ENCODE measurements at regions not wholly inside any gene's neighbourhood (a gene's known extent, or its start where the extent isn't known, plus 50 kb on each side); places are given as distances from the start of the nearest gene placed in this dataset.

DNA sequence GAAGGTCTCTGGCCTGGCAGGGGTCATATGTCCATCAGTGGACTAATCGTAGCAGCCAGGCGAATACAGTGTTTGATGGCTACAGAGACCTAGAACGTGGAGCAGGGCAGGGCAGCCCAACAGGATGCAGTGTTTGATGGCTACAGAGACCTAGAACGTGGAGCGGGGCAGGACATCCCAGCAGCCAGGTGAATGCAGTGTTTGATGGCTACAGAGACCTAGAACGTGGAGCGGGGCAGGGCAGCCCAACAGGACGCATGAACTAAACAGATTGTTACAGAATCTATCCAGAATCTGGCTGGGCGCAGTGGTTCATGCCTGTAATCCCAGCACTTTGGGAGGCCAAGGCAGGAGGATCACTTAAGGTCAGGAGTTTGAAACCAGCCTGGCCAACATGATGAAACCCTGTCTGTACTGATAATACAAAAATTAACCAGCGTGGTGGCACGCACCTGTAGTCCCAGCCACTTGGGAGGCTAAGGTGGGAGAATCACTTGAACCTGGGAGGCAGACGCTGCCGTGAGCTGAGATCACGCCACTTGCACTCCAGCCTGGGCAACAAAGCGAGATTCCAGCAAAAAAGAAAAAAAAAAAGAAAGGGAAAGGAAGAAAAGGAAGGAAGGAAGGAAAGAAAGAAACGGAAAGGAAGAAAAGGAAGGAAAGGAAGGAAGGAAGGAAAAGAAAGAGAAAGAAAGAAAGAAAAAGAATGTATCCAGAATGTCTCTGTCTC, 65.2 kb upstream of the RPH3AL start:
- H3K27me3 ChIP-seq (ENCODE audit: insufficient read depth): no peaks in the 10 kb centered on the region
- no peaks in the 10 kb centered on the region for H3K4me1 ChIP-seq (ENCODE audit: control insufficient read depth in 1 of 2, insufficient read depth in 2 of 2, low read depth in 1 of 2, low read length in 1 of 2)
- no peak for DNase-seq
- TF ChIP-seq RCOR1 (IDR thresholded peaks at IDR 0.05; ENCODE audit: low read length): no peak
- no peak for TF ChIP-seq EP300 (IDR thresholded peaks at IDR 0.05; ENCODE audit: borderline replicate concordance in 1 of 2, low read depth in 1 of 2, low read length in 1 of 2)
- TF ChIP-seq RFX5 (IDR thresholded peaks at IDR 0.05; ENCODE audit: low read length): no peak
- TF ChIP-seq TEAD4 (IDR thresholded peaks at IDR 0.05; ENCODE audit: borderline replicate concordance, insufficient read depth): no peak
- TF ChIP-seq TCF12 (IDR thresholded peaks at IDR 0.05): no peak
- H3K4me3 ChIP-seq (ENCODE audit: low read depth in 2 of 2, low read length in 1 of 2): no peak overlapping the region
- H2AFZ ChIP-seq (ENCODE audit: low read depth): no peak overlapping the region
- no peak overlapping the region for H3K9ac ChIP-seq
- peaks cover 0 to 5% of the 10 kb centered on the region in 2 experiments for H3K36me3 ChIP-seq (replicated peaks in 1 of 2; ENCODE audit: control insufficient read depth in 1 of 2, insufficient read depth in 2 of 2, low read length in 1 of 2)
- POLR2A ChIA-PET: no interaction called here
- H3K27ac ChIP-seq (ENCODE audit: low read depth in 2 of 2, low read length in 1 of 2): no peak overlapping the region
- WGBS (ENCODE audit: low lambda C conversion rate): 86% methylated on average over 16 of the region's 16 CpGs
- H3K9me3 ChIP-seq: no peaks in the 10 kb centered on the region
- no peaks in the 10 kb centered on the region for H3K9me2 ChIP-seq
- no peak overlapping the region for H3K4me2 ChIP-seq
- CTCF ChIA-PET: interaction anchor here (1.8 kb wide), 1 partner anchor 282 kb away, joined by 5 read pairs; no protein-coding TSS in a partner anchor
- no peaks in the 10 kb centered on the region for H3K79me2 ChIP-seq (ENCODE audit: insufficient read depth)
- no peaks in the 10 kb centered on the region for H4K20me1 ChIP-seq (ENCODE audit: insufficient read depth)
- no peaks in the 10 kb centered on the region for H3F3A ChIP-seq (replicated peaks; ENCODE audit: insufficient read depth)

DNA sequence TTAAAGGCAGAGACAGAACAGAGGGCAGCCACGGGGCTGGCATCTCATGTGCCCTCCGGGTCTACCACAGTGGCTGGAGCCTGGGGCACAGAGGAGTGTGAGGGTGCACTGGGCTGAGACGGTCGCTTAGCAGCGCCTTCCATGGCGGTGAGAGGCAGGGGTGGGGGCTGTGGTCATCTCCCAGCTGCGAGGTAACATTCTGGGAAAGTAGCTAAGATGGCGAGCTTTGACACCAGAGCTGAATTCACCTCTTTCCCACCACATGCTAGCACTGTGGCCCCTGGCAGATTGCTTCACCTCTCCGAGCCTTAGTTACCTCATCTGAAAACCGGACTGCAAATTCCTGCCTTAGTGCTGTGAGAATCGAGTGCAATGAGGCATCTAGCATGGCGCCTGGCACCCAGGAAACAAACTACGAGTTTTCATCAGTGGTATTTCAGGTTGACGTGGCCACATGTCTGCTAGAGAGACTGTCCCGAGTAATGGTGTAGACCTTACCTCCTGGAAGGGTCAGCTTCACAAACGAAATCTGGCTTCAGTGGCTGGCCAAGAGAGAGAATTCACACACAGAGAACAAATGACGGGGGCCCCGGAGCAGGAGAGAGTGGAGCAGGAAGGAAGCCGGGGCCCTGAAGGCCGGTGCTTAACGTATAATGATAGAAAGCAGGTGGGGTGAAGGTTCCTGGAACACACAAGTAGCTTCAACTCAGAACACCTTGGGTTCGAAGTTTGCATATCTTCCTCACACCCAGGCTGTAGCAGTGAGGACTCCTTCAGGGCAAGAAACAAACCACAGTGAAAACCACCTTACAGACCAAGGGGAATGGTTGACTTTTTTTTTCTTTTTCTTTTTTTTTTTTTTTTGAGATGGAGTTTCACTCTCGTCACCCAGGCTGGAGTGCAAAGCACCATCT, 63.9 kb upstream of the RPH3AL start:
- Histone ChIP-seq H3K27me3 (ENCODE audit: insufficient read depth) (no peaks in the 10 kb centered on the region), H3K27ac (ENCODE audit: low read depth in 2 of 2, low read length in 1 of 2) (no peak overlapping the region), H3K9me3 (no peaks in the 10 kb centered on the region), H3K4me3 (ENCODE audit: low read depth in 2 of 2, low read length in 1 of 2) (no peak overlapping the region), H3K4me1 (ENCODE audit: control insufficient read depth in 1 of 2, insufficient read depth in 2 of 2, low read depth in 1 of 2, low read length in 1 of 2) (no peaks in the 10 kb centered on the region; a peak in 1 of 4 replicates), H3K36me3 (replicated peaks in 1 of 2; ENCODE audit: control insufficient read depth in 1 of 2, insufficient read depth in 2 of 2, low read length in 1 of 2) (peaks cover 0 to 5% of the 10 kb centered on the region in 2 experiments), H4K20me1 (ENCODE audit: insufficient read depth) (no peaks in the 10 kb centered on the region), H3F3A (replicated peaks; ENCODE audit: insufficient read depth) (no peaks in the 10 kb centered on the region), H3K9me2 (no peaks in the 10 kb centered on the region), H2AFZ (ENCODE audit: low read depth) (no peak overlapping the region), H3K4me2 (no peak overlapping the region), H3K79me2 (ENCODE audit: insufficient read depth) (no peaks in the 10 kb centered on the region), H3K9ac (no peak overlapping the region)
- DNase-seq: no peak
- CTCF ChIA-PET: interaction anchor here (0.6 to 1.8 kb wide), 3 partner anchors 127 to 284 kb away, joined by 3 to 5 read pairs (median 3); no protein-coding TSS in a partner anchor
- WGBS (ENCODE audit: low lambda C conversion rate): 86% methylated on average over 21 of the region's 23 CpGs
- POLR2A ChIA-PET: no interaction called here
- TF ChIP-seq, protein P1, sequence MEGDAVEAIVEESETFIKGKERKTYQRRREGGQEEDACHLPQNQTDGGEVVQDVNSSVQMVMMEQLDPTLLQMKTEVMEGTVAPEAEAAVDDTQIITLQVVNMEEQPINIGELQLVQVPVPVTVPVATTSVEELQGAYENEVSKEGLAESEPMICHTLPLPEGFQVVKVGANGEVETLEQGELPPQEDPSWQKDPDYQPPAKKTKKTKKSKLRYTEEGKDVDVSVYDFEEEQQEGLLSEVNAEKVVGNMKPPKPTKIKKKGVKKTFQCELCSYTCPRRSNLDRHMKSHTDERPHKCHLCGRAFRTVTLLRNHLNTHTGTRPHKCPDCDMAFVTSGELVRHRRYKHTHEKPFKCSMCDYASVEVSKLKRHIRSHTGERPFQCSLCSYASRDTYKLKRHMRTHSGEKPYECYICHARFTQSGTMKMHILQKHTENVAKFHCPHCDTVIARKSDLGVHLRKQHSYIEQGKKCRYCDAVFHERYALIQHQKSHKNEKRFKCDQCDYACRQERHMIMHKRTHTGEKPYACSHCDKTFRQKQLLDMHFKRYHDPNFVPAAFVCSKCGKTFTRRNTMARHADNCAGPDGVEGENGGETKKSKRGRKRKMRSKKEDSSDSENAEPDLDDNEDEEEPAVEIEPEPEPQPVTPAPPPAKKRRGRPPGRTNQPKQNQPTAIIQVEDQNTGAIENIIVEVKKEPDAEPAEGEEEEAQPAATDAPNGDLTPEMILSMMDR (IDR thresholded peaks at IDR 0.05): no peak
- no peak for TF ChIP-seq RCOR1 (IDR thresholded peaks at IDR 0.05; ENCODE audit: low read length)
- TF ChIP-seq GATA2 (CRISPR knock-in tag; IDR thresholded peaks at IDR 0.05): no peak
- no peak for TF ChIP-seq TAF1 (IDR thresholded peaks at IDR 0.05; ENCODE audit: borderline replicate concordance, low read depth, low read length)
- no peak for TF ChIP-seq NRF1 (IDR thresholded peaks at IDR 0.05; ENCODE audit: low read depth, low read length)
- no peak for TF ChIP-seq ELF1 (IDR thresholded peaks at IDR 0.05)
- TF ChIP-seq, protein P2, sequence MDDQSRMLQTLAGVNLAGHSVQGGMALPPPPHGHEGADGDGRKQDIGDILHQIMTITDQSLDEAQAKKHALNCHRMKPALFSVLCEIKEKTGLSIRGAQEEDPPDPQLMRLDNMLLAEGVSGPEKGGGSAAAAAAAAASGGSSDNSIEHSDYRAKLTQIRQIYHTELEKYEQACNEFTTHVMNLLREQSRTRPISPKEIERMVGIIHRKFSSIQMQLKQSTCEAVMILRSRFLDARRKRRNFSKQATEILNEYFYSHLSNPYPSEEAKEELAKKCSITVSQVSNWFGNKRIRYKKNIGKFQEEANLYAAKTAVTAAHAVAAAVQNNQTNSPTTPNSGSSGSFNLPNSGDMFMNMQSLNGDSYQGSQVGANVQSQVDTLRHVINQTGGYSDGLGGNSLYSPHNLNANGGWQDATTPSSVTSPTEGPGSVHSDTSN (IDR thresholded peaks at IDR 0.05): no peak
- no peak for TF ChIP-seq NFIC (IDR thresholded peaks at IDR 0.05; ENCODE audit: borderline replicate concordance)
- no peak for TF ChIP-seq YY1 (IDR thresholded peaks at IDR 0.05; ENCODE audit: low read depth)
- TF ChIP-seq, protein P3, sequence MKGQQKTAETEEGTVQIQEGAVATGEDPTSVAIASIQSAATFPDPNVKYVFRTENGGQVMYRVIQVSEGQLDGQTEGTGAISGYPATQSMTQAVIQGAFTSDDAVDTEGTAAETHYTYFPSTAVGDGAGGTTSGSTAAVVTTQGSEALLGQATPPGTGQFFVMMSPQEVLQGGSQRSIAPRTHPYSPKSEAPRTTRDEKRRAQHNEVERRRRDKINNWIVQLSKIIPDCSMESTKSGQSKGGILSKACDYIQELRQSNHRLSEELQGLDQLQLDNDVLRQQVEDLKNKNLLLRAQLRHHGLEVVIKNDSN (IDR thresholded peaks at IDR 0.05; ENCODE audit: borderline replicate concordance, low read depth): no peak
- TF ChIP-seq RFX5 (IDR thresholded peaks at IDR 0.05; ENCODE audit: low read length): no peak
- TF ChIP-seq JUND (IDR thresholded peaks at IDR 0.05): no peak
- TF ChIP-seq MEF2A (IDR thresholded peaks at IDR 0.05; ENCODE audit: borderline replicate concordance, low read depth): no peak

Measured in SK-N-SH (cell line).